ENCODE measurements at regions not wholly inside any gene's neighbourhood (a gene's known extent, or its start where the extent isn't known, plus 50 kb on each side); places are given as distances from the start of the nearest gene placed in this dataset.

DNA sequence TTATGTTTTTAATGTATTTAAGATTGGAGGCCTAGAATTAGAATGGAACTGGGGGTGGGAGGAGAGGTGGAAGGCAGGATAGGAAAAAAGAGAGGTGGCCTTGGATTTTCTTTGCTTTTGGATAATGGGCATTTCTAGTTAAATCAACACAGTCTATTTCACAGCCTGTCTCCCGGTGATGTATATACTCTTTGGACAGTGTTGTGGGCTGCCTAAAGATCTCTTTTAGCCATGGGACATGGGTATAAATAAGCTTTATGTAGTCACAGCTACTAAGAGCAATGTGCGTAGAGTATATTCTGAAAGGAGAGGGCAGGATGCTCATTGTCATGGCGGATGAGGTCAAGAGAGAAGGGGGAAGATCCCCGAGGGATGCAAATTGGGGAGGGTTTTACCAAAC is 1084.4 kb upstream of the RBFOX1 start:
- TF ChIP-seq, protein P1, sequence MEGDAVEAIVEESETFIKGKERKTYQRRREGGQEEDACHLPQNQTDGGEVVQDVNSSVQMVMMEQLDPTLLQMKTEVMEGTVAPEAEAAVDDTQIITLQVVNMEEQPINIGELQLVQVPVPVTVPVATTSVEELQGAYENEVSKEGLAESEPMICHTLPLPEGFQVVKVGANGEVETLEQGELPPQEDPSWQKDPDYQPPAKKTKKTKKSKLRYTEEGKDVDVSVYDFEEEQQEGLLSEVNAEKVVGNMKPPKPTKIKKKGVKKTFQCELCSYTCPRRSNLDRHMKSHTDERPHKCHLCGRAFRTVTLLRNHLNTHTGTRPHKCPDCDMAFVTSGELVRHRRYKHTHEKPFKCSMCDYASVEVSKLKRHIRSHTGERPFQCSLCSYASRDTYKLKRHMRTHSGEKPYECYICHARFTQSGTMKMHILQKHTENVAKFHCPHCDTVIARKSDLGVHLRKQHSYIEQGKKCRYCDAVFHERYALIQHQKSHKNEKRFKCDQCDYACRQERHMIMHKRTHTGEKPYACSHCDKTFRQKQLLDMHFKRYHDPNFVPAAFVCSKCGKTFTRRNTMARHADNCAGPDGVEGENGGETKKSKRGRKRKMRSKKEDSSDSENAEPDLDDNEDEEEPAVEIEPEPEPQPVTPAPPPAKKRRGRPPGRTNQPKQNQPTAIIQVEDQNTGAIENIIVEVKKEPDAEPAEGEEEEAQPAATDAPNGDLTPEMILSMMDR (IDR thresholded peaks at IDR 0.05; ENCODE audit: low read depth, low read length, poor library complexity, severe bottlenecking), result no peak
- no peak for TF ChIP-seq EZH2phosphoT487 (IDR thresholded peaks at IDR 0.05; ENCODE audit: borderline replicate concordance, low read length)
